Natural killer cell (primary cell): ENCODE measurements at regions not wholly inside any gene's neighbourhood (a gene's known extent, or its start where the extent isn't known, plus 50 kb on each side); places are given as distances from the start of the nearest gene placed in this dataset.

ENCODE experiments used
- ATAC-seq, 3 donors: fragments of 150-1000 bp in 2 of 3; fragments of 200-7000 bp in 1 of 3; cut with Tn5 transposase; 1 replicate in 1 of 3; 2 replicates in 2 of 3; pipeline ENCODE4 v1.10.0; 2021; ENCODE audit warnings: mild to moderate bottlenecking in 2 of 3, moderate library complexity in 2 of 3
- DNase-seq, 2 donors: peaks; one replicate each; pipeline versions ENCODE4 v3.0.0 to v3.0.0-alpha.2; 2013 to 2021; ENCODE audit warnings: mixed read lengths in 1 of 2
- H3K27ac ChIP-seq: one replicate; pipeline ENCODE4 v1.5.1; 2013; ENCODE audit warnings: mild to moderate bottlenecking, low read length
- H3K27me3 ChIP-seq: one replicate; pipeline ENCODE4 v1.6.1; 2013; ENCODE audit warnings: low read length; ENCODE audit not compliant: control insufficient read depth, insufficient read depth
- H3K36me3 ChIP-seq: one replicate; pipeline ENCODE4 v1.6.1; 2013; ENCODE audit warnings: low read length; ENCODE audit not compliant: control insufficient read depth, insufficient read depth
- H3K4me1 ChIP-seq: one replicate; pipeline ENCODE4 v1.6.1; 2013; ENCODE audit warnings: low read length; ENCODE audit not compliant: control insufficient read depth, insufficient read depth
- H3K4me3 ChIP-seq: one replicate; pipeline ENCODE4 v1.5.1; 2013; ENCODE audit warnings: low read length
- H3K9me3 ChIP-seq: one replicate; pipeline ENCODE4 v1.6.1; 2013; ENCODE audit warnings: low read length; ENCODE audit not compliant: control insufficient read depth, insufficient read depth
- H3K27ac Mint-ChIP-seq, 2 donors: one replicate each; pipeline ENCODE4 v1.8.0; 2022; ENCODE audit warnings: mild to moderate bottlenecking in 2 of 2, mixed read lengths in 2 of 2, moderate library complexity in 1 of 2
- H3K27me3 Mint-ChIP-seq, 2 donors: one replicate each; pipeline ENCODE4 v1.8.0; 2022; ENCODE audit warnings: low read depth in 2 of 2, mixed read lengths in 2 of 2
- H3K36me3 Mint-ChIP-seq: one replicate; pipeline ENCODE4 v1.8.0; 2022; ENCODE audit warnings: mixed read lengths
- H3K4me1 Mint-ChIP-seq, 2 donors: one replicate each; pipeline ENCODE4 v1.8.0; 2022; ENCODE audit warnings: mixed read lengths in 2 of 2
- H3K4me3 Mint-ChIP-seq: one replicate; pipeline ENCODE4 v1.8.0; 2022; ENCODE audit warnings: mild to moderate bottlenecking, moderate library complexity, mixed read lengths
- H3K9me3 Mint-ChIP-seq, 2 donors: one replicate each; pipeline ENCODE4 v1.8.0; 2022; ENCODE audit warnings: mixed read lengths in 2 of 2
- WGBS: methylation state at CpG from one replicate; pipeline ENCODE4 v1.1.7; 2013; ENCODE audit warnings: missing lambda C conversion rate; ENCODE audit not compliant: insufficient coverage; 5-methylcytosine and 5-hydroxymethylcytosine counted together
- intact Hi-C: fragments of 100-400 bp; cut with micrococcal nuclease; formaldehyde crosslinking; loops from one replicate; pipeline ENCODE4 v1.14.2; 2022
- TF ChIP-seq, protein P1 (sequence below): fragments of 200-600 bp; IDR thresholded peaks from one replicate; pipeline ENCODE4 v1.8.0; 2022; ENCODE audit warnings: antibody characterized with exemption

DNA sequence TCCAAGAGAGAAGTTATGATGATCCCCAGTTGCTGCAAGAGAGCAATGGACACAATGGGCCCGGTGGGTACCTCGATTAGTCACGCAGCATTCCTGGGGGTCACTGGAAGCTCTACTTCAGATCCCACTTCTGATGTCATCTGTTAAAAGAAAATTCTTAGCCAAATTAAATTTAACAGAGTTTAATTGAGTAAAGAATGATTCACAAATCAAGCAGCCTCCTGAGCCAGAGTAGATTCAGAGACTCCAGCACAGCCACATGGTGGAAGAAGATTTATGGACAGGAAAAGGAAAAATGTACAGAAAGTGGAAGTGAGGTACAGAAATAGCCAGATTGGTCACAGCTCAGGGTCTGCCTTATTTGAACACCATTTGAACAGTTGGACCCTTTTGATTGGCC lies 107.5 kb downstream of the SPTSSA start:
- H3K4me3 ChIP-seq, result no peak overlapping the region
- H3K27me3 Mint-ChIP-seq, result no peaks in the 10 kb centered on the region
- H3K36me3 Mint-ChIP-seq, result no peaks in the 10 kb centered on the region
- H3K4me3 Mint-ChIP-seq, result no peak overlapping the region
- no peak overlapping the region for H3K27ac ChIP-seq
- TF ChIP-seq, protein P1, sequence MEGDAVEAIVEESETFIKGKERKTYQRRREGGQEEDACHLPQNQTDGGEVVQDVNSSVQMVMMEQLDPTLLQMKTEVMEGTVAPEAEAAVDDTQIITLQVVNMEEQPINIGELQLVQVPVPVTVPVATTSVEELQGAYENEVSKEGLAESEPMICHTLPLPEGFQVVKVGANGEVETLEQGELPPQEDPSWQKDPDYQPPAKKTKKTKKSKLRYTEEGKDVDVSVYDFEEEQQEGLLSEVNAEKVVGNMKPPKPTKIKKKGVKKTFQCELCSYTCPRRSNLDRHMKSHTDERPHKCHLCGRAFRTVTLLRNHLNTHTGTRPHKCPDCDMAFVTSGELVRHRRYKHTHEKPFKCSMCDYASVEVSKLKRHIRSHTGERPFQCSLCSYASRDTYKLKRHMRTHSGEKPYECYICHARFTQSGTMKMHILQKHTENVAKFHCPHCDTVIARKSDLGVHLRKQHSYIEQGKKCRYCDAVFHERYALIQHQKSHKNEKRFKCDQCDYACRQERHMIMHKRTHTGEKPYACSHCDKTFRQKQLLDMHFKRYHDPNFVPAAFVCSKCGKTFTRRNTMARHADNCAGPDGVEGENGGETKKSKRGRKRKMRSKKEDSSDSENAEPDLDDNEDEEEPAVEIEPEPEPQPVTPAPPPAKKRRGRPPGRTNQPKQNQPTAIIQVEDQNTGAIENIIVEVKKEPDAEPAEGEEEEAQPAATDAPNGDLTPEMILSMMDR, result no peak
- no peak for DNase-seq
- no peak for ATAC-seq
- H3K4me1 Mint-ChIP-seq, result no peaks in the 10 kb centered on the region
- H3K27me3 ChIP-seq, result no peaks in the 10 kb centered on the region
- H3K4me1 ChIP-seq, result no peaks in the 10 kb centered on the region
- H3K36me3 ChIP-seq, result no peaks in the 10 kb centered on the region
- H3K27ac Mint-ChIP-seq, result no peak overlapping the region
- intact Hi-C loops, result no loop called here
- H3K9me3 Mint-ChIP-seq, result no peaks in the 10 kb centered on the region
- WGBS, result 97% methylated on average over 3 of the region's 3 CpGs
- H3K9me3 ChIP-seq, result no peaks in the 10 kb centered on the region

DNA sequence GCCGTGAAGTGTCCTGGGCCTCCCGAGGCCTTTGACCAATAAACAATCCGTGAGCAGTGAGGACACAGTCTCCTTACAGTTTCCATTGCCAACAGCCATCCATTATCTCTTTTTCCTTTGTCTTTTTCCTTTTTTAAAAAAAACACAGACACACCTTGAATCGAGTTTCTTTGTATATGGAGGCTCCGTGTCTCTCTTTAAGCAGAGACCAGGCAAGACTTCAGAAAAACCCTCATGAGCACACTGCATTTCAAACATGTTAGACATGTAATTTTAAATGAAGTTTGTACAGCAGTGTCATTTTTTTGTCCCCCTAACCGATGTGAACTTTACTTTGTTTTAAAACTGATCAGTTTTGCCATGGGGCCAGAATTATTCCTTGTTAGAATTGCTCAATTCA lies 111.1 kb downstream of the SPTSSA start:
- no peaks in the 10 kb centered on the region for H3K9me3 Mint-ChIP-seq
- H3K27me3 Mint-ChIP-seq, result no peaks in the 10 kb centered on the region
- H3K36me3 Mint-ChIP-seq, result no peaks in the 10 kb centered on the region
- Histone ChIP-seq H3K36me3 (no peaks in the 10 kb centered on the region), H3K27me3 (no peaks in the 10 kb centered on the region), H3K9me3 (no peaks in the 10 kb centered on the region), H3K27ac (no peak overlapping the region), H3K4me3 (no peak overlapping the region), H3K4me1 (no peaks in the 10 kb centered on the region)
- TF ChIP-seq, protein P1, result no peak
- ATAC-seq (no peak), DNase-seq (no peak)
- intact Hi-C loops, result no loop called here
- WGBS, result 98% methylated on average over 5 of the region's 6 CpGs
- H3K27ac Mint-ChIP-seq, result no peak overlapping the region
- no peak overlapping the region for H3K4me3 Mint-ChIP-seq
- H3K4me1 Mint-ChIP-seq, result no peaks in the 10 kb centered on the region

DNA sequence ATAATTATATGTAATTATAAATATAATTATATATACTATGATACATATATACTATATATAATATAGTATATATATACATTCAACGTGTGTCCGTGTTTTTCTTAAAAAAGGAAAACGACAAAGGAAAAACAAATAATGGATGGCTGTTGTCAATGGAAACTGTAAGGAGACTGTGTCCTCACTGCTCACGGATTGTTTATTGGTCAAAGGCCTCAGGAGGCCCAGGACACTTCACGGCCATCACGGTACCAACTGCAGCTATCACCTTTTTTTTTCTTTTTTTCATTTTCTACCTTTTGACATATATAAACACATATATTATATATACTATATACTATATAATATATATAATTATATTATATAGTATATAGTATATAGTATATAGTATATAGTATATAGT lies 113.4 kb downstream of the SPTSSA start:
- intact Hi-C loops, result no loop called here
- WGBS, result 100% methylated on average over 3 of the region's 6 CpGs
- Mint-ChIP-seq H3K27ac (no peak overlapping the region), H3K4me1 (no peaks in the 10 kb centered on the region), H3K36me3 (no peaks in the 10 kb centered on the region), H3K27me3 (no peaks in the 10 kb centered on the region), H3K9me3 (no peaks in the 10 kb centered on the region), H3K4me3 (no peak overlapping the region)
- no peak for DNase-seq
- Histone ChIP-seq H3K9me3 (no peaks in the 10 kb centered on the region), H3K4me1 (no peaks in the 10 kb centered on the region), H3K27me3 (no peaks in the 10 kb centered on the region), H3K4me3 (no peak overlapping the region), H3K27ac (no peak overlapping the region), H3K36me3 (no peaks in the 10 kb centered on the region)
- TF ChIP-seq, protein P1, result no peak
- no peak for ATAC-seq

DNA sequence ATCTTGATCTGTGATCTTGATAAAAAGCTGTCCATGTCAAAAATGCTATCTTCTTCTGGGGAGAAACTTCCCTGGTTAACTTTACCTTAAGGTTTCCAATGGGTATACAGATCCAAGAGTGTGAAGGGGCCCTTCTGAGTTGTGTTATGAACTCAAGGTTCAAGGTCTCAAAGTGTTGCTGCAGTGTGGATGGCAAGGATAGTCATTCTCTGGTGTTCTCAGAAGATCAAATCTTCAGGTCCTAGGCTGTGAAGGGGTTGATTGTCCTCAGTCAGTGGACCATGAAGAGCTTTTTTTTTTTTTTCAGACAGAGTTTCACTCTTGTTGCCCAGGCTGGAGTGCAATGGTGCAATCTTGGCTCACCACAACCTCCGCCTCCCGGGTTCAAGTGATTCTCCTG lies 114.4 kb downstream of the SPTSSA start:
- Histone ChIP-seq H3K4me1 (no peaks in the 10 kb centered on the region), H3K36me3 (no peaks in the 10 kb centered on the region), H3K9me3 (no peaks in the 10 kb centered on the region), H3K4me3 (no peak overlapping the region), H3K27ac (no peak overlapping the region), H3K27me3 (no peaks in the 10 kb centered on the region)
- ATAC-seq, result no peak
- Mint-ChIP-seq H3K27me3 (no peaks in the 10 kb centered on the region), H3K27ac (no peak overlapping the region), H3K4me3 (no peak overlapping the region), H3K36me3 (no peaks in the 10 kb centered on the region), H3K9me3 (no peaks in the 10 kb centered on the region), H3K4me1 (no peaks in the 10 kb centered on the region)
- intact Hi-C loops, result no loop called here
- WGBS, result no CpG with 5 or more reads among the region's 2 CpGs
- TF ChIP-seq, protein P1, result no peak
- DNase-seq, result no peak
